ENCODE measurements at regions not wholly inside any gene's neighbourhood (a gene's known extent, or its start where the extent isn't known, plus 50 kb on each side); places are given as distances from the start of the nearest gene placed in this dataset.

DNA sequence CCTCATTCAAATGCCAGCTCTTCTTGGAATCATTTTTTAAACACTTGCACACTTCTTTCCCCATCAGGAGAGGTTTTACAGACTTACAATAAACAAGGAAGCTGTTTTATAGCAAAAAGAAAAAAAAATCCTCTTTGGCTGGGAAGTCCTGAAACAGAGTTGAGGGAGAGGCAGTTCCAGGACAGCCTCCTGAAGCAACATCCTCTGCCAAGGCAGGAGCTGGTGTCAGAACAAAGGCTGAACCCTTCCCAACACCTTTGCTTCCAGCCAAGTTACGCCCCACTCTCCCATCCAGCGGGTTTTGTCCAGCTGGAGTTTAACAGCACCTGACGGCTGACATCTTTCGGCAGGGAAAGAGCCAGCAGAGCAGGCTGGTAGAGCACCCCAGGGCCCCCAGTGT lies 287.8 kb downstream of the RRAGC start:
- Histone ChIP-seq H3K18ac (ENCODE audit: low read length) (no peak overlapping the region), H4K8ac (ENCODE audit: low read depth, low read length) (no peak overlapping the region), H3K79me1 (ENCODE audit: low read length) (no peaks in the 10 kb centered on the region), H2BK5ac (ENCODE audit: low read length) (no peak overlapping the region), H3K23ac (ENCODE audit: low read length) (no peak overlapping the region), H3K9ac (ENCODE audit: low read length) (no peak overlapping the region), H2AK5ac (ENCODE audit: low read length) (no peak overlapping the region), H3K27me3 (ENCODE audit: insufficient read depth, low read length, poor library complexity) (no peaks in the 10 kb centered on the region), H3K27ac (ENCODE audit: low read depth, low read length) (no peak overlapping the region), H3K4me1 (ENCODE audit: control insufficient read depth, low read depth, low read length) (no peaks in the 10 kb centered on the region), H2BK15ac (replicated peaks; ENCODE audit: low read depth) (no peak overlapping the region), H3K4ac (ENCODE audit: low read depth, low read length) (no peak overlapping the region), H3K4me2 (ENCODE audit: low read length) (no peak overlapping the region), H3K56ac (ENCODE audit: low read length) (no peak overlapping the region), H4K5ac (ENCODE audit: low read length) (no peak overlapping the region), H2BK120ac (ENCODE audit: low read depth, low read length) (no peak overlapping the region), H3K36me3 (ENCODE audit: control insufficient read depth, insufficient read depth, low read length) (no peaks in the 10 kb centered on the region), H3K4me3 (ENCODE audit: low read length) (no peak overlapping the region), H3K79me2 (ENCODE audit: control insufficient read depth, insufficient read depth, low read length) (no peaks in the 10 kb centered on the region)
- WGBS (ENCODE audit: extremely low coverage, insufficient coverage, low lambda C conversion rate), result no CpG with 5 or more reads among the region's 4 CpGs
- DNase-seq, result no peak

DNA sequence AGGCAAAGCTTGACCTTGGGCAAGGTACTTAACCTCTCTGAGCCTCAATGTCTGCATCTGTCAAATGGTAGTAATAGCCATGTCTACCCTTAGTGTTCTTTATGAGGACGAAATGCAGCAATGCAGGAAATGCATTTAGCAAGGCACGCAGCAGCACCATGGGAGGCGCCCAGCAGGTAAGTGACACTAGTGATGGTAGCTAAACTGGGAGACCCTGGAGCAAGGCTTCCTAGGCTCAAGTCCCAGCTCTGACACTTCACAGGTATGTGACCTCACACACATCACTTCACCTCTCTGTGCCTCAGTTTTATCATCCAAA lies 289.0 kb downstream of the RRAGC start:
- no peak overlapping the region for H3K56ac ChIP-seq (ENCODE audit: low read length)
- H3K36me3 ChIP-seq (ENCODE audit: control insufficient read depth, insufficient read depth, low read length), result no peaks in the 10 kb centered on the region
- no CpG with 5 or more reads among the region's 3 CpGs for WGBS (ENCODE audit: extremely low coverage, insufficient coverage, low lambda C conversion rate)
- no peak overlapping the region for H4K5ac ChIP-seq (ENCODE audit: low read length)
- DNase-seq, result no peak
- no peaks in the 10 kb centered on the region for H3K79me1 ChIP-seq (ENCODE audit: low read length)
- no peak overlapping the region for H2AK5ac ChIP-seq (ENCODE audit: low read length)
- H3K23ac ChIP-seq (ENCODE audit: low read length), result no peak overlapping the region
- no peak overlapping the region for H4K8ac ChIP-seq (ENCODE audit: low read depth, low read length)
- H3K18ac ChIP-seq (ENCODE audit: low read length), result no peak overlapping the region
- no peaks in the 10 kb centered on the region for H3K79me2 ChIP-seq (ENCODE audit: control insufficient read depth, insufficient read depth, low read length)
- no peaks in the 10 kb centered on the region for H3K27me3 ChIP-seq (ENCODE audit: insufficient read depth, low read length, poor library complexity)
- H3K9ac ChIP-seq (ENCODE audit: low read length), result no peak overlapping the region
- H2BK120ac ChIP-seq (ENCODE audit: low read depth, low read length), result no peak overlapping the region
- no peak overlapping the region for H2BK15ac ChIP-seq (replicated peaks; ENCODE audit: low read depth)
- no peaks in the 10 kb centered on the region for H3K4me1 ChIP-seq (ENCODE audit: control insufficient read depth, low read depth, low read length)
- no peak overlapping the region for H3K4ac ChIP-seq (ENCODE audit: low read depth, low read length)
- no peak overlapping the region for H3K4me3 ChIP-seq (ENCODE audit: low read length)
- no peak overlapping the region for H2BK5ac ChIP-seq (ENCODE audit: low read length)
- H3K4me2 ChIP-seq (ENCODE audit: low read length), result no peak overlapping the region
- no peak overlapping the region for H3K27ac ChIP-seq (ENCODE audit: low read depth, low read length)

GRCh38 chr1:38569932-38570656 lies 289.5 kb downstream of the RRAGC start:
- Histone ChIP-seq H2AK5ac (ENCODE audit: low read length) (no peak overlapping the region), H2BK5ac (ENCODE audit: low read length) (no peak overlapping the region), H3K4me3 (ENCODE audit: low read length) (no peak overlapping the region), H4K5ac (ENCODE audit: low read length) (no peak overlapping the region), H2BK15ac (replicated peaks; ENCODE audit: low read depth) (no peak overlapping the region), H3K79me2 (ENCODE audit: control insufficient read depth, insufficient read depth, low read length) (no peaks in the 10 kb centered on the region), H4K8ac (ENCODE audit: low read depth, low read length) (no peak overlapping the region), H3K36me3 (ENCODE audit: control insufficient read depth, insufficient read depth, low read length) (no peaks in the 10 kb centered on the region), H3K27me3 (ENCODE audit: insufficient read depth, low read length, poor library complexity) (no peaks in the 10 kb centered on the region), H3K27ac (ENCODE audit: low read depth, low read length) (no peak overlapping the region), H3K23ac (ENCODE audit: low read length) (no peak overlapping the region), H2BK120ac (ENCODE audit: low read depth, low read length) (no peak overlapping the region), H3K18ac (ENCODE audit: low read length) (no peak overlapping the region), H3K79me1 (ENCODE audit: low read length) (no peaks in the 10 kb centered on the region), H3K4me2 (ENCODE audit: low read length) (no peak overlapping the region), H3K4ac (ENCODE audit: low read depth, low read length) (no peak overlapping the region), H3K9ac (ENCODE audit: low read length) (no peak overlapping the region), H3K4me1 (ENCODE audit: control insufficient read depth, low read depth, low read length) (no peaks in the 10 kb centered on the region), H3K56ac (ENCODE audit: low read length) (no peak overlapping the region)
- no CpG with 5 or more reads among the region's 26 CpGs for WGBS (ENCODE audit: extremely low coverage, insufficient coverage, low lambda C conversion rate)
- DNase-seq, result no peak

DNA sequence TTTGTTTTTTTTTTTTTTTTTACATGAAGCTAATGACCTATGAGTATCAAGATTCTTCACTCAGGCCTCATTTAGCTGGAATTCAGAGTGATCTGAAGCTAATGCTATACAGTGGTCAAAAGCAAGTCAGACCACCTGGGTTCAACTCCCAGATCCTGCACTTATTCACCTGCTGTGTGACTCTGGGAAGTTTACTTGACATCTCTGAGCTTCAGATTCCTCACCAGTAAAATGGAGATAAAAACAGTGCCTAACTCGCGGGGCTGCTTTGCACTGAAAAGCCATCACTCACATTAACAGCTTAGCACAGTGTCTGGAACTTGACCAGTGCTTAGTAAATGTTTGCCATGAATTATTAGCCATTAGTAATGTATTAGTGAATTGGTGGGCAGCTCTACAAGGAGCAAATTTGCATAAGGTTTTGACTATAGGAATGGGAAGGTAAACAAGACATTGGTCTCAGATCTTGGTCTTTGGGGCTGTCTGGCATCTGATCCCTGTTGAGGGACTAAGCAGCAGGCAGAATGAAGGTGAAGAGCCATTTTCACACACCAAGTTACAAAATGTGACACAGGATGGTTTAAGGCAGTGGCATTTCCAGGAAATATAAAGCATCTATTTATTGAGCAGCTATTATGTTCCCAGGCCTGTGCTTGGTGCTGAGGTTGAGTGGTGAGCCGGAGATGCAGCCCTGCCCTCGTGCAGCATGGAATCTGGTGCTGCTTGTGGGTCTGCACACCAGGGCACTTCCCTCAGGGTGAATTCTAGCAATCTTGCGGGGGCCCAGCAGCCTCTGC lies 291.3 kb downstream of the RRAGC start:
- Histone ChIP-seq H2BK15ac (replicated peaks; ENCODE audit: low read depth) (no peak overlapping the region), H3K27ac (ENCODE audit: low read depth, low read length) (no peak overlapping the region), H3K56ac (ENCODE audit: low read length) (no peak overlapping the region), H3K27me3 (ENCODE audit: insufficient read depth, low read length, poor library complexity) (no peaks in the 10 kb centered on the region), H4K8ac (ENCODE audit: low read depth, low read length) (no peak overlapping the region), H3K18ac (ENCODE audit: low read length) (no peak overlapping the region), H3K4me2 (ENCODE audit: low read length) (no peak overlapping the region), H3K4me3 (ENCODE audit: low read length) (no peak overlapping the region), H3K9ac (ENCODE audit: low read length) (no peak overlapping the region), H3K4ac (ENCODE audit: low read depth, low read length) (no peak overlapping the region), H2AK5ac (ENCODE audit: low read length) (no peak overlapping the region), H2BK120ac (ENCODE audit: low read depth, low read length) (no peak overlapping the region), H3K4me1 (ENCODE audit: control insufficient read depth, low read depth, low read length) (no peaks in the 10 kb centered on the region), H2BK5ac (ENCODE audit: low read length) (no peak overlapping the region), H3K79me1 (ENCODE audit: low read length) (no peaks in the 10 kb centered on the region), H3K36me3 (ENCODE audit: control insufficient read depth, insufficient read depth, low read length) (no peaks in the 10 kb centered on the region), H4K5ac (ENCODE audit: low read length) (no peak overlapping the region), H3K23ac (ENCODE audit: low read length) (no peak overlapping the region), H3K79me2 (ENCODE audit: control insufficient read depth, insufficient read depth, low read length) (no peaks in the 10 kb centered on the region)
- WGBS (ENCODE audit: extremely low coverage, insufficient coverage, low lambda C conversion rate), result no CpG with 5 or more reads among the region's 5 CpGs
- no peak for DNase-seq

DNA sequence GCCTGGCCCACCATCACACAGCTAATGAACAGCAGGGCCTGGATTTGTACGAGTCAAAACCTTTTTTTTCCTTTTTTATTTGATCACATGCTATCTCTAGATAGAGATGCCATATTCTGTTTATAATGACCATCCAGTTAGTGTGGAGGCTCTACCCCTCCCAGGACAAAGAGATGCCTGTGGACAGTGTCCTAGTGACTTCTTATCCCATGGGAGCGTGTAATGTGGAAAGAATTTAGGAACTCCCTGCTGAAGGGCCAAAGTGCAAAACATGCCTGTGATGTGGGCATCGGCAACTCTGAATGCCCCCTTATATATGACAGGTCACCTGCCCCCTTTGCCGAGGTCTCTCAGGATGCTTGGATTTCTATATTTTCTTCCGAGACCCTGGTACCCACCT lies 292.2 kb downstream of the RRAGC start:
- Histone ChIP-seq H3K9ac (ENCODE audit: low read length) (no peak overlapping the region), H3K18ac (ENCODE audit: low read length) (no peak overlapping the region), H3K36me3 (ENCODE audit: control insufficient read depth, insufficient read depth, low read length) (no peaks in the 10 kb centered on the region), H4K5ac (ENCODE audit: low read length) (no peak overlapping the region), H3K56ac (ENCODE audit: low read length) (no peak overlapping the region), H3K27ac (ENCODE audit: low read depth, low read length) (no peak overlapping the region), H2AK5ac (ENCODE audit: low read length) (no peak overlapping the region), H3K79me1 (ENCODE audit: low read length) (no peaks in the 10 kb centered on the region), H3K4me2 (ENCODE audit: low read length) (no peak overlapping the region), H3K27me3 (ENCODE audit: insufficient read depth, low read length, poor library complexity) (no peaks in the 10 kb centered on the region), H3K79me2 (ENCODE audit: control insufficient read depth, insufficient read depth, low read length) (no peaks in the 10 kb centered on the region), H3K4me1 (ENCODE audit: control insufficient read depth, low read depth, low read length) (no peaks in the 10 kb centered on the region), H2BK120ac (ENCODE audit: low read depth, low read length) (no peak overlapping the region), H3K23ac (ENCODE audit: low read length) (no peak overlapping the region), H3K4ac (ENCODE audit: low read depth, low read length) (no peak overlapping the region), H4K8ac (ENCODE audit: low read depth, low read length) (no peak overlapping the region), H3K4me3 (ENCODE audit: low read length) (no peak overlapping the region), H2BK15ac (replicated peaks; ENCODE audit: low read depth) (no peak overlapping the region), H2BK5ac (ENCODE audit: low read length) (no peak overlapping the region)
- WGBS (ENCODE audit: extremely low coverage, insufficient coverage, low lambda C conversion rate), result no CpG with 5 or more reads among the region's 5 CpGs
- DNase-seq, result no peak
